Activated CD8-positive, alpha-beta T cell treated with anti-CD3 and anti-CD28 coated beads for 36 hours (primary cell): ENCODE measurements at regions not wholly inside any gene's neighbourhood (a gene's known extent, or its start where the extent isn't known, plus 50 kb on each side); places are given as distances from the start of the nearest gene placed in this dataset.

Source experiments
- ATAC-seq: fragments of 200-7000 bp; cut with Tn5 transposase; one replicate; pipeline ENCODE4 v1.10.0; 2021; ENCODE audit warnings: mild to moderate bottlenecking, moderate library complexity
- CTCF ChIA-PET: fragments of 350-600 bp; sonication (Branson Sonifier 250); formaldehyde crosslinking; loops from one replicate; lab custom pipeline; 2021; ENCODE audit warnings: antibody characterized with exemption; lab: Charles Lee
- POLR2A ChIA-PET: fragments of 350-600 bp; sonication (Branson Sonifier 250); formaldehyde crosslinking; loops from one replicate; lab custom pipeline; 2021; ENCODE audit warnings: antibody characterized with exemption; lab: Charles Lee
- DNase-seq: peaks from one replicate; pipeline ENCODE4 v3.0.0-alpha.2; 2020
- H3K27ac Mint-ChIP-seq: one replicate; pipeline ENCODE4 v1.8.0; 2021; ENCODE audit warnings: mild to moderate bottlenecking, mixed read lengths
- H3K27me3 Mint-ChIP-seq: one replicate; pipeline ENCODE4 v1.8.0; 2021; ENCODE audit warnings: mixed read lengths
- H3K36me3 Mint-ChIP-seq: one replicate; pipeline ENCODE4 v1.8.0; 2021; ENCODE audit warnings: low read depth, mixed read lengths
- H3K4me1 Mint-ChIP-seq: one replicate; pipeline ENCODE4 v1.8.0; 2021; ENCODE audit warnings: low read depth, mixed read lengths
- H3K4me3 Mint-ChIP-seq: one replicate; pipeline ENCODE4 v1.8.0; 2021; ENCODE audit warnings: mild to moderate bottlenecking, moderate library complexity, mixed read lengths
- H3K9me3 Mint-ChIP-seq: one replicate; pipeline ENCODE4 v1.8.0; 2021; ENCODE audit warnings: mixed read lengths
- CTCF ChIP-seq: fragments of 200-600 bp; IDR thresholded peaks from one replicate; pipeline ENCODE4 v1.8.0; 2022; ENCODE audit warnings: antibody characterized with exemption, mild to moderate bottlenecking
- intact Hi-C: fragments of 100-400 bp; cut with micrococcal nuclease; formaldehyde crosslinking; loops from one replicate; pipeline ENCODE4 v1.10.0; 2022

GRCh38 chr6:100099189-100100074 lies 105.4 kb upstream of the MCHR2 start:
- Mint-ChIP-seq H3K9me3 (no peaks in the 10 kb centered on the region), H3K4me1 (no peaks in the 10 kb centered on the region), H3K36me3 (no peaks in the 10 kb centered on the region), H3K4me3 (no peak overlapping the region), H3K27ac (no peak overlapping the region), H3K27me3 (peaks cover 4% of the 10 kb centered on the region)
- POLR2A ChIA-PET = no interaction called here
- DNase-seq = no peak
- CTCF ChIA-PET = interaction anchor here (0.6 to 6.3 kb wide), 10 partner anchors 12 to 362 kb away, joined by 3 to 74 read pairs (median 6); no protein-coding TSS in a partner anchor
- TF ChIP-seq CTCF = peak; percentile 49
- no peak for ATAC-seq
- intact Hi-C loops = loop anchor here (1.0 to 2.0 kb wide), 2 partner anchors 97 to 231 kb away; no protein-coding TSS in a partner anchor

GRCh38 chr6:100096936-100097335 lies 102.9 kb upstream of the MCHR2 start:
- DNase-seq (no peak), ATAC-seq (no peak)
- ChIA-PET CTCF (interaction anchor here (1.1 to 6.3 kb wide), 2 partner anchors 11 to 229 kb away, joined by 3 to 74 read pairs; no protein-coding TSS in a partner anchor), POLR2A (no interaction called here)
- H3K27me3 Mint-ChIP-seq = peaks cover 4% of the 10 kb centered on the region
- no peak for TF ChIP-seq CTCF
- no peak overlapping the region for H3K27ac Mint-ChIP-seq
- no peak overlapping the region for H3K4me3 Mint-ChIP-seq
- intact Hi-C loops = no loop called here
- no peaks in the 10 kb centered on the region for H3K9me3 Mint-ChIP-seq
- H3K4me1 Mint-ChIP-seq = no peaks in the 10 kb centered on the region
- H3K36me3 Mint-ChIP-seq = no peaks in the 10 kb centered on the region

- DNase-seq = no peak
- CTCF ChIA-PET = interaction anchor here (1.1 to 6.3 kb wide), 2 partner anchors 10 to 228 kb away, joined by 3 to 74 read pairs; no protein-coding TSS in a partner anchor
Measured at GRCh38 chr6:100096341-100096740, 102.3 kb upstream of the MCHR2 start.

GRCh38 chr6:100093405-100093804 lies 99.4 kb upstream of the MCHR2 start:
- intact Hi-C loops = no loop called here
- DNase-seq = no peak
- ChIA-PET CTCF (no interaction called here), POLR2A (no interaction called here)
- Mint-ChIP-seq H3K27me3 (peaks cover 3% of the 10 kb centered on the region), H3K4me1 (no peaks in the 10 kb centered on the region), H3K36me3 (no peaks in the 10 kb centered on the region), H3K27ac (no peak overlapping the region), H3K9me3 (no peaks in the 10 kb centered on the region), H3K4me3 (no peak overlapping the region)
- TF ChIP-seq CTCF = no peak
- no peak for ATAC-seq

More at GRCh38 chr6:100096341-100096740, 102.3 kb upstream of the MCHR2 start:
- no peak for ATAC-seq
- no peak for TF ChIP-seq CTCF
- H3K27me3 Mint-ChIP-seq = peaks cover 4% of the 10 kb centered on the region
- POLR2A ChIA-PET = no interaction called here
- no peaks in the 10 kb centered on the region for H3K36me3 Mint-ChIP-seq
- H3K9me3 Mint-ChIP-seq = no peaks in the 10 kb centered on the region
- no peak overlapping the region for H3K27ac Mint-ChIP-seq
- no peaks in the 10 kb centered on the region for H3K4me1 Mint-ChIP-seq
- intact Hi-C loops = no loop called here
- H3K4me3 Mint-ChIP-seq = no peak overlapping the region

GRCh38 chr6:100088009-100088408 lies 94.0 kb upstream of the MCHR2 start:
- H3K4me3 Mint-ChIP-seq = no peak overlapping the region
- H3K27ac Mint-ChIP-seq = no peak overlapping the region
- no peaks in the 10 kb centered on the region for H3K36me3 Mint-ChIP-seq
- POLR2A ChIA-PET = no interaction called here
- no peaks in the 10 kb centered on the region for H3K9me3 Mint-ChIP-seq
- DNase-seq = no peak
- TF ChIP-seq CTCF = no peak
- CTCF ChIA-PET = interaction anchor here (1.0 to 1.1 kb wide), 2 partner anchors 11 to 19 kb away, joined by 3 read pairs; no protein-coding TSS in a partner anchor
- H3K4me1 Mint-ChIP-seq = no peaks in the 10 kb centered on the region
- ATAC-seq = no peak
- intact Hi-C loops = no loop called here
- peaks cover 7% of the 10 kb centered on the region for H3K27me3 Mint-ChIP-seq
